WTC11 (cell line): ENCODE measurements at regions not wholly inside any gene's neighbourhood (a gene's known extent, or its start where the extent isn't known, plus 50 kb on each side); places are given as distances from the start of the nearest gene placed in this dataset.

Source experiments
- CTCF ChIP-seq: fragments of 200-600 bp; IDR thresholded peaks from 2 replicates; pipeline ENCODE4 v1.8.0; 2022; ENCODE audit warnings: antibody characterized with exemption
- JUN ChIP-seq: sonication (generic); formaldehyde crosslinking; IDR thresholded peaks from 2 replicates; pipeline ENCODE4 v1.8.0; 2023; ENCODE audit warnings: mild to moderate bottlenecking, missing genetic modification reagents
- TP53 ChIP-seq: sonication (generic); formaldehyde crosslinking; IDR thresholded peaks from 2 replicates; pipeline ENCODE4 v1.8.1; 2023; ENCODE audit warnings: mild to moderate bottlenecking, missing genetic modification reagents
- TF ChIP-seq, protein P1 (sequence below): sonication (generic); formaldehyde crosslinking; IDR thresholded peaks from 2 replicates; pipeline ENCODE4 v1.8.1; 2022; ENCODE audit warnings: low read depth, mild to moderate bottlenecking, moderate library complexity, missing genetic modification reagents, borderline replicate concordance

DNA sequence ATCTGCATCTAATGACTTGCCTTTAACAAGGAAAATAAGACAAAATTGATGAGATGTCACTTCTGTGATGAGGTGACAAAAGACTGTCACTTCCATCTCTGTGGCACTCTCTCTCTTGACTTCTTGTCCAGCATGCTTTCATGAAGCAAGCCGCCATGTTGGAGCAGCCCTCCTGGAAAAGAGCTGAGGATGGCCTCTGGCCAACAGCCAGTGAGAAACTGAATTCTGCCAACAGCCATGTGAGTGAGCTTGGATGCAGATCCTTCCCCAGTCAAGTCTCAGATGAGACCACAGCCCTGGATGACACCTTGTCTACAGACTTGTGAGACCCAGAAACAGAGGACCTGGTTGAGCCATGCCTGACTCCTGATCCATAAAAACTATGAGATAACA lies 412.6 kb upstream of the SHH start:
- TF ChIP-seq JUN (CRISPR knock-in tag) (no peak), TP53 (no peak), CTCF (no peak)
- TF ChIP-seq, protein P1, sequence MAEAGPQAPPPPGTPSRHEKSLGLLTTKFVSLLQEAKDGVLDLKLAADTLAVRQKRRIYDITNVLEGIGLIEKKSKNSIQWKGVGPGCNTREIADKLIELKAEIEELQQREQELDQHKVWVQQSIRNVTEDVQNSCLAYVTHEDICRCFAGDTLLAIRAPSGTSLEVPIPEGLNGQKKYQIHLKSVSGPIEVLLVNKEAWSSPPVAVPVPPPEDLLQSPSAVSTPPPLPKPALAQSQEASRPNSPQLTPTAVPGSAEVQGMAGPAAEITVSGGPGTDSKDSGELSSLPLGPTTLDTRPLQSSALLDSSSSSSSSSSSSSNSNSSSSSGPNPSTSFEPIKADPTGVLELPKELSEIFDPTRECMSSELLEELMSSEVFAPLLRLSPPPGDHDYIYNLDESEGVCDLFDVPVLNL (CRISPR knock-in tag), result no peak
